Mucosa of descending colon (tissue), 3 donors: ENCODE measurements at regions not wholly inside any gene's neighbourhood (a gene's known extent, or its start where the extent isn't known, plus 50 kb on each side); places are given as distances from the start of the nearest gene placed in this dataset.

Experiments used
- ATAC-seq: fragments of 200-7000 bp; cut with Tn5 transposase; one replicate; pipeline ENCODE4 v1.9.1; 2020; ENCODE audit warnings: mild to moderate bottlenecking, moderate library complexity
- DNase-seq, 3 donors: peaks; one replicate each; pipeline ENCODE4 v3.0.0-alpha.2; 2020
- H3K36me3 ChIP-seq: fragments of 200-600 bp; one replicate; pipeline ENCODE4 v1.8.0; 2021; ENCODE audit warnings: low read depth, mild to moderate bottlenecking
- H3K4me1 ChIP-seq: fragments of 200-600 bp; one replicate; pipeline ENCODE4 v1.8.0; 2021; ENCODE audit warnings: low read depth, mild to moderate bottlenecking
- H3K4me3 ChIP-seq: fragments of 200-600 bp; one replicate; pipeline ENCODE4 v1.8.0; 2021; ENCODE audit warnings: mild to moderate bottlenecking
- H3K9me3 ChIP-seq: fragments of 200-600 bp; one replicate; pipeline ENCODE4 v1.8.0; 2021; ENCODE audit warnings: mild to moderate bottlenecking
- CTCF ChIP-seq: fragments of 200-600 bp; IDR thresholded peaks from one replicate; pipeline ENCODE4 v1.8.0; 2022; ENCODE audit warnings: antibody characterized with exemption, mild to moderate bottlenecking
- intact Hi-C, 2 donors: fragments of 100-400 bp; cut with DNase I in 1 of 2; cut with micrococcal nuclease in 1 of 2; formaldehyde crosslinking; loops; one replicate each; pipeline versions ENCODE4 v1.11.0 to v1.11.1; 2022; cut with DNase I, micrococcal nuclease
- donor health status: DM: no; HTN: no; CAD: no; lungs with moderate emphysema.
- donor health status: DM: no; HTN: no; CAD: no.
- donor health status: DM: no; HTN: yes; CAD: no.

GRCh38 chr15:70556779-70557178 lies 206.6 kb downstream of the UACA start:
- Histone ChIP-seq H3K4me1 (no peaks in the 10 kb centered on the region), H3K36me3 (no peaks in the 10 kb centered on the region), H3K4me3 (no peak overlapping the region), H3K9me3 (no peaks in the 10 kb centered on the region)
- no peak for TF ChIP-seq CTCF
- ATAC-seq (no peak), DNase-seq (no peak)
- intact Hi-C loops, result no loop called here

GRCh38 chr15:70556151-70556741 lies 207.1 kb downstream of the UACA start:
- no peak overlapping the region for H3K4me3 ChIP-seq
- DNase-seq, result no peak
- H3K9me3 ChIP-seq, result no peaks in the 10 kb centered on the region
- H3K4me1 ChIP-seq, result no peaks in the 10 kb centered on the region
- intact Hi-C loops, result no loop called here
- ATAC-seq, result no peak
- TF ChIP-seq CTCF, result no peak
- no peaks in the 10 kb centered on the region for H3K36me3 ChIP-seq

GRCh38 chr15:70555713-70556112 lies 207.6 kb downstream of the UACA start:
- no peak for TF ChIP-seq CTCF
- no peak for DNase-seq
- intact Hi-C loops, result no loop called here
- ATAC-seq, result no peak
- H3K36me3 ChIP-seq, result no peaks in the 10 kb centered on the region
- no peaks in the 10 kb centered on the region for H3K9me3 ChIP-seq
- no peak overlapping the region for H3K4me3 ChIP-seq
- no peaks in the 10 kb centered on the region for H3K4me1 ChIP-seq

GRCh38 chr15:70547846-70548487 lies 215.4 kb downstream of the UACA start:
- DNase-seq (no peak), ATAC-seq (no peak)
- H3K9me3 ChIP-seq, result no peaks in the 10 kb centered on the region
- TF ChIP-seq CTCF, result no peak
- no peaks in the 10 kb centered on the region for H3K36me3 ChIP-seq
- H3K4me3 ChIP-seq, result no peak overlapping the region
- intact Hi-C loops, result no loop called here
- H3K4me1 ChIP-seq, result no peaks in the 10 kb centered on the region

GRCh38 chr15:70545526-70545925 lies 217.8 kb downstream of the UACA start:
- intact Hi-C loops, result no loop called here
- no peaks in the 10 kb centered on the region for H3K4me1 ChIP-seq
- no peak overlapping the region for H3K4me3 ChIP-seq
- DNase-seq, result no peak
- no peaks in the 10 kb centered on the region for H3K9me3 ChIP-seq
- TF ChIP-seq CTCF, result no peak
- H3K36me3 ChIP-seq, result no peaks in the 10 kb centered on the region
- ATAC-seq, result no peak
